Keratinocyte (primary cell): ENCODE measurements at regions not wholly inside any gene's neighbourhood (a gene's known extent, or its start where the extent isn't known, plus 50 kb on each side); places are given as distances from the start of the nearest gene placed in this dataset.

Experiments
- DNase-seq: peaks from one replicate; pipeline ENCODE4 v3.0.0-alpha.2; 2011; ENCODE audit warnings: low read depth, missing footprints, low spot score
- FAIRE-seq: peaks from 2 replicates; lab custom pipeline; 2011; peaks lifted over from hg19 to GRCh38; lab: Jason Lieb, UNC
- H2AFZ ChIP-seq: 2 replicates; pipeline ENCODE4 v1.6.0; 2012; ENCODE audit warnings: low read length, control low read depth, inconsistent platforms; ENCODE audit not compliant: control insufficient read depth
- H3K27ac ChIP-seq: 2 replicates; pipeline ENCODE4 v1.5.1; 2011; ENCODE audit warnings: low read length; ENCODE audit not compliant: control insufficient read depth, insufficient read depth
- H3K27me3 ChIP-seq: 3 replicates; pipeline ENCODE4 v1.6.0; 2011; ENCODE audit warnings: low read length; ENCODE audit not compliant: control insufficient read depth, insufficient read depth; ENCODE audit errors: extremely low read depth
- H3K36me3 ChIP-seq, 2 experiments: 2 replicates in 1 of 2; 3 replicates in 1 of 2; pipeline ENCODE4 v1.5.1; 2011; ENCODE audit warnings: low read length in 2 of 2, mild to moderate bottlenecking in 1 of 2; ENCODE audit not compliant: control insufficient read depth in 2 of 2, insufficient read depth in 2 of 2; ENCODE audit errors: extremely low read depth in 1 of 2
- H3K4me1 ChIP-seq: 3 replicates; pipeline ENCODE4 v1.5.1; 2011; ENCODE audit warnings: low read length; ENCODE audit not compliant: control insufficient read depth, insufficient read depth; ENCODE audit errors: extremely low read depth
- H3K4me2 ChIP-seq: 3 replicates; pipeline ENCODE4 v1.6.0; 2011; ENCODE audit warnings: low read depth, low read length; ENCODE audit not compliant: control insufficient read depth, insufficient read depth; ENCODE audit errors: extremely low read depth
- H3K4me3 ChIP-seq, 3 experiments: fragments of 200-600 bp in 1 of 3; sonication (generic) in 1 of 3; 2 replicates in 2 of 3; 3 replicates in 1 of 3; pipeline ENCODE4 v1.5.1; 2011 to 2016; ENCODE audit warnings: low read length in 3 of 3, mild to moderate bottlenecking in 3 of 3, control low read depth in 2 of 3, inconsistent platforms in 1 of 3, low read depth in 1 of 3, mixed read lengths in 1 of 3, mixed run types in 1 of 3, moderate library complexity in 1 of 3; ENCODE audit not compliant: control insufficient read depth in 2 of 3, insufficient read depth in 2 of 3; ENCODE audit errors: extremely low read depth in 1 of 3
- H3K79me2 ChIP-seq: 2 replicates; pipeline ENCODE4 v1.6.0; 2012; ENCODE audit warnings: low read length; ENCODE audit not compliant: control insufficient read depth, insufficient read depth
- H3K9ac ChIP-seq: 3 replicates; pipeline ENCODE4 v1.6.0; 2011; ENCODE audit warnings: low read length; ENCODE audit not compliant: control insufficient read depth, insufficient read depth; ENCODE audit errors: extremely low read depth
- H3K9me1 ChIP-seq: 3 replicates; pipeline ENCODE4 v1.6.0; 2011; ENCODE audit warnings: low read length; ENCODE audit not compliant: control insufficient read depth, insufficient read depth; ENCODE audit errors: extremely low read depth
- H3K9me3 ChIP-seq: 2 replicates; pipeline ENCODE4 v1.5.1; 2012; ENCODE audit warnings: low read depth, low read length; ENCODE audit not compliant: control insufficient read depth
- H4K20me1 ChIP-seq: 3 replicates; pipeline ENCODE4 v1.6.0; 2011; ENCODE audit warnings: low read length; ENCODE audit not compliant: control insufficient read depth, insufficient read depth; ENCODE audit errors: extremely low read depth
- EZH2 ChIP-seq: IDR thresholded peaks from one replicate; pipeline ENCODE4 v1.6.1; 2012; ENCODE audit warnings: inconsistent platforms, mild to moderate bottlenecking, low read length, moderate library complexity
- dilution Hi-C: fragments of 300-500 bp; cut with MboI; formaldehyde crosslinking; loops from one replicate; pipeline ENCODE4 v1.7.0; 2020; ENCODE audit warnings: low sequenced_read_pairs; ENCODE audit not compliant: extremely low pct_ligation_motif_present
- TF ChIP-seq, protein P1 (sequence below), 3 experiments: IDR thresholded peaks in 1 of 3; conservative IDR thresholded peaks in 1 of 3; optimal IDR thresholded peaks in 1 of 3; 2 replicates in 2 of 3; 3 replicates in 1 of 3; pipeline versions ENCODE3 to v1.5.1; 2011; ENCODE audit warnings: low read length in 3 of 3, mild to moderate bottlenecking in 3 of 3, moderate library complexity in 2 of 3, control low read depth in 1 of 3, inconsistent platforms in 1 of 3; ENCODE audit not compliant: insufficient read depth in 2 of 3; ENCODE audit errors: extremely low read depth in 1 of 3

GRCh38 chr1:188386666-188387065 lies 1557.9 kb downstream of the PLA2G4A start:
- no peaks in the 10 kb centered on the region for H3K9me1 ChIP-seq
- no peaks in the 10 kb centered on the region for H3K9me3 ChIP-seq
- H2AFZ ChIP-seq: no peak overlapping the region
- no peak overlapping the region for H3K4me2 ChIP-seq
- FAIRE-seq: no peak
- dilution Hi-C loops: no loop called here
- H4K20me1 ChIP-seq: no peaks in the 10 kb centered on the region
- TF ChIP-seq, protein P1, sequence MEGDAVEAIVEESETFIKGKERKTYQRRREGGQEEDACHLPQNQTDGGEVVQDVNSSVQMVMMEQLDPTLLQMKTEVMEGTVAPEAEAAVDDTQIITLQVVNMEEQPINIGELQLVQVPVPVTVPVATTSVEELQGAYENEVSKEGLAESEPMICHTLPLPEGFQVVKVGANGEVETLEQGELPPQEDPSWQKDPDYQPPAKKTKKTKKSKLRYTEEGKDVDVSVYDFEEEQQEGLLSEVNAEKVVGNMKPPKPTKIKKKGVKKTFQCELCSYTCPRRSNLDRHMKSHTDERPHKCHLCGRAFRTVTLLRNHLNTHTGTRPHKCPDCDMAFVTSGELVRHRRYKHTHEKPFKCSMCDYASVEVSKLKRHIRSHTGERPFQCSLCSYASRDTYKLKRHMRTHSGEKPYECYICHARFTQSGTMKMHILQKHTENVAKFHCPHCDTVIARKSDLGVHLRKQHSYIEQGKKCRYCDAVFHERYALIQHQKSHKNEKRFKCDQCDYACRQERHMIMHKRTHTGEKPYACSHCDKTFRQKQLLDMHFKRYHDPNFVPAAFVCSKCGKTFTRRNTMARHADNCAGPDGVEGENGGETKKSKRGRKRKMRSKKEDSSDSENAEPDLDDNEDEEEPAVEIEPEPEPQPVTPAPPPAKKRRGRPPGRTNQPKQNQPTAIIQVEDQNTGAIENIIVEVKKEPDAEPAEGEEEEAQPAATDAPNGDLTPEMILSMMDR (optimal IDR thresholded peaks at IDR 0.05 in 1 of 3, IDR thresholded peaks at IDR 0.05 in 1 of 3, conservative IDR thresholded peaks at IDR 0.05 in 1 of 3; ENCODE audit: extremely low read depth in 1 of 3, insufficient read depth in 2 of 3, low read length in 3 of 3): no peak
- TF ChIP-seq EZH2: no peak
- no peak for DNase-seq
- no peaks in the 10 kb centered on the region for H3K36me3 ChIP-seq
- H3K9ac ChIP-seq: no peak overlapping the region
- no peaks in the 10 kb centered on the region for H3K27me3 ChIP-seq
- H3K79me2 ChIP-seq: no peaks in the 10 kb centered on the region
- H3K4me1 ChIP-seq: no peaks in the 10 kb centered on the region
- no peak overlapping the region for H3K27ac ChIP-seq
- no peak overlapping the region for H3K4me3 ChIP-seq

GRCh38 chr1:188394677-188395076 lies 1565.9 kb downstream of the PLA2G4A start:
- FAIRE-seq (no peak), DNase-seq (no peak)
- H3K36me3 ChIP-seq: no peaks in the 10 kb centered on the region
- no peaks in the 10 kb centered on the region for H3K27me3 ChIP-seq
- no peaks in the 10 kb centered on the region for H3K9me3 ChIP-seq
- no peaks in the 10 kb centered on the region for H4K20me1 ChIP-seq
- H3K9ac ChIP-seq: no peak overlapping the region
- no peak overlapping the region for H3K27ac ChIP-seq
- no peak overlapping the region for H2AFZ ChIP-seq
- no peaks in the 10 kb centered on the region for H3K79me2 ChIP-seq
- TF ChIP-seq EZH2: no peak
- TF ChIP-seq, protein P1 (optimal IDR thresholded peaks at IDR 0.05 in 1 of 3, IDR thresholded peaks at IDR 0.05 in 1 of 3, conservative IDR thresholded peaks at IDR 0.05 in 1 of 3; ENCODE audit: extremely low read depth in 1 of 3, insufficient read depth in 2 of 3, low read length in 3 of 3): no peak
- dilution Hi-C loops: no loop called here
- no peak overlapping the region for H3K4me2 ChIP-seq
- no peaks in the 10 kb centered on the region for H3K4me1 ChIP-seq
- no peaks in the 10 kb centered on the region for H3K9me1 ChIP-seq
- no peak overlapping the region for H3K4me3 ChIP-seq
